Esophagus squamous epithelium (tissue), 4 donors: ENCODE measurements at regions not wholly inside any gene's neighbourhood (a gene's known extent, or its start where the extent isn't known, plus 50 kb on each side); places are given as distances from the start of the nearest gene placed in this dataset.

Experiments used
- CTCF ChIP-seq, 6 experiments: fragments of 450-650 bp in 4 of 6; fragments of 200-600 bp in 2 of 6; sonication (generic) in 2 of 6; IDR thresholded peaks; one replicate each; pipeline ENCODE4 v1.5.1; 2016 to 2019; ENCODE audit warnings: antibody characterized with exemption in 6 of 6, mild to moderate bottlenecking in 4 of 6, moderate library complexity in 4 of 6
- POLR2A ChIP-seq, 4 donors: fragments of 450-650 bp; IDR thresholded peaks; one replicate each; pipeline ENCODE4 v1.6.1; 2017; ENCODE audit warnings: antibody characterized with exemption in 4 of 4, mild to moderate bottlenecking in 4 of 4, moderate library complexity in 3 of 4

- TF ChIP-seq CTCF (IDR thresholded peaks at IDR 0.05) (no peak), POLR2A (IDR thresholded peaks at IDR 0.05) (no peak)
Measured at GRCh38 chr14:101249676-101250036, 311.6 kb upstream of the DIO3 start.
